ENCODE measurements at regions not wholly inside any gene's neighbourhood (a gene's known extent, or its start where the extent isn't known, plus 50 kb on each side); places are given as distances from the start of the nearest gene placed in this dataset.

- H3K4me3 Mint-ChIP-seq, result no peak overlapping the region
- no peaks in the 10 kb centered on the region for H3K9me3 Mint-ChIP-seq
- no peaks in the 10 kb centered on the region for H3K36me3 Mint-ChIP-seq
- ChIA-PET CTCF (interaction anchor here (0.5 to 4.6 kb wide), 14 partner anchors 8 to 401 kb away, joined by 3 to 25 read pairs (median 4); no protein-coding TSS in a partner anchor), POLR2A (interaction anchor here (0.5 kb wide), 1 partner anchor 637 kb away, joined by 3 read pairs; no protein-coding TSS in a partner anchor)
- peaks cover 12% of the 10 kb centered on the region; the same call in 1 of the 2 replicates for H3K27me3 Mint-ChIP-seq (ENCODE audit: low read depth)
- peaks cover 31% of the 10 kb centered on the region for H3K4me1 Mint-ChIP-seq
- H3K27ac Mint-ChIP-seq, result peak overlapping the region; percentile 30; the same call in 1 of the 2 replicates
- ATAC-seq (peak; percentile 18), DNase-seq (ENCODE audit: low spot score) (no peak)
- no peak for TF ChIP-seq CBFB (CRISPR knock-in tag; IDR thresholded peaks at IDR 0.05; ENCODE audit: low read depth)
- no peak for TF ChIP-seq RELA (CRISPR knock-in tag; IDR thresholded peaks at IDR 0.05; ENCODE audit: borderline replicate concordance)
- TF ChIP-seq ATF6 (CRISPR knock-in tag; IDR thresholded peaks at IDR 0.05), result no peak
- TF ChIP-seq ZNF263 (CRISPR knock-in tag; IDR thresholded peaks at IDR 0.05; ENCODE audit: low read depth), result no peak
- no peak for TF ChIP-seq USF2 (CRISPR knock-in tag; IDR thresholded peaks at IDR 0.05)
- no peak for TF ChIP-seq ZNF532 (CRISPR knock-in tag; IDR thresholded peaks at IDR 0.05; ENCODE audit: borderline replicate concordance)
- no peak for TF ChIP-seq STAT6 (CRISPR knock-in tag; conservative IDR thresholded peaks at IDR 0.05; ENCODE audit: low read depth)
- TF ChIP-seq AR (CRISPR knock-in tag; IDR thresholded peaks at IDR 0.05), result no peak
- no peak for TF ChIP-seq ESRRA (CRISPR knock-in tag; IDR thresholded peaks at IDR 0.05; ENCODE audit: borderline replicate concordance)
- no peak for TF ChIP-seq JUN (CRISPR knock-in tag; IDR thresholded peaks at IDR 0.05)
- TF ChIP-seq ZNF425 (CRISPR knock-in tag; conservative IDR thresholded peaks at IDR 0.05), result no peak
- no peak for TF ChIP-seq EMX1 (CRISPR knock-in tag; IDR thresholded peaks at IDR 0.05)
- no peak for TF ChIP-seq MAX (CRISPR knock-in tag; IDR thresholded peaks at IDR 0.05)
- TF ChIP-seq ZBTB21 (CRISPR knock-in tag; IDR thresholded peaks at IDR 0.05; ENCODE audit: borderline replicate concordance), result no peak
- no peak for TF ChIP-seq GTF2I (CRISPR knock-in tag; conservative IDR thresholded peaks at IDR 0.05)
- TF ChIP-seq E2F1 (CRISPR knock-in tag; IDR thresholded peaks at IDR 0.05), result no peak
- no peak for TF ChIP-seq MXD4 (CRISPR knock-in tag; IDR thresholded peaks at IDR 0.05; ENCODE audit: borderline replicate concordance)
- TF ChIP-seq ATF1 (CRISPR knock-in tag; IDR thresholded peaks at IDR 0.05), result no peak
- TF ChIP-seq NFATC4 (CRISPR knock-in tag; IDR thresholded peaks at IDR 0.05), result no peak
Measured at GRCh38 chr3:137294139-137294538, 336.4 kb downstream of the IL20RB start.

Data from WTC11 (cell line).